Glomerular visceral epithelial cell (primary cell): ENCODE measurements at regions not wholly inside any gene's neighbourhood (a gene's known extent, or its start where the extent isn't known, plus 50 kb on each side); places are given as distances from the start of the nearest gene placed in this dataset.

Source experiments
- DNase-seq: peaks from one replicate; pipeline ENCODE4 v3.0.0-alpha.2; 2016; ENCODE audit errors: extremely low spot score

- no peak for DNase-seq
These were observed 661.0 kb downstream of the KCTD16 start for GRCh38 chr5:144831650-144832049.

DNA sequence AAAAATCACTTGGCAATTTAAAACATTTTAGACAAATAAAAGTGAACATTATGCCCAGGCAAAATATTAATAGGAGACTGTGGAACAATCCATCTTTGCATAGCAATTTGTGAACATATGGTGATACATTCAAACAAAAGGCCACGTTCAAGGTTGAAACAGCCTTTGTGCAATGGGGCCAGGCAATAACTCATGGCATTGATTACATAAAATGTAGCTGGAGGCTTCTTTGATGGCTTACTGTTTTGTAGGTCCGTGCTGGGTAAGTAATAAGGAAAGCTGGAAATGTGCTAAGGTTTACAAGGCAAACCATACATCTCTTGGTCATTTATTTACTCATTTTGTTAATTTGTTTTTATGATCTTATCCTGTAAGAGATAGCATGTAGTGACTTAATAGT lies 651.8 kb downstream of the KCTD16 start:
- no peak for DNase-seq

DNA sequence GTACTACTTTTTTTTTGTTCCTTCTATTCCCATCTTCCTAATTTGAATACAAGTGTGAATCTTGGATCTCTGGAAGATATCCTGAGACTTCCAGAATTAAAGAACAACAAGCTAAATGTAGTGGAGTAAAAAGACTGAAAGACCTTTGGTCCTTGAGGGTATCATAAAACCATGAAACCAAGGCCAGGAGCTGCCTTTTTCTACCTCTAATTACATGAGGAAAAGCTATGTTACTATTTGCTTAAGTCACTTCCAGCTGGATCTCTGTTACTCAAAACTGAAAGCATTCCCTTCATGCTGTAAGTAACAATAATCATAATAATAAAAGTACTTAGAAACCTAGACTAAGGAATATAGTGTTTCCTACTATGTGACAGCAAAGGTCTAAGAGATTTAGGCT lies 649.6 kb downstream of the KCTD16 start:
- DNase-seq, result no peak

GRCh38 chr5:144815131-144815530 lies 644.5 kb downstream of the KCTD16 start:
- DNase-seq, result no peak

DNA sequence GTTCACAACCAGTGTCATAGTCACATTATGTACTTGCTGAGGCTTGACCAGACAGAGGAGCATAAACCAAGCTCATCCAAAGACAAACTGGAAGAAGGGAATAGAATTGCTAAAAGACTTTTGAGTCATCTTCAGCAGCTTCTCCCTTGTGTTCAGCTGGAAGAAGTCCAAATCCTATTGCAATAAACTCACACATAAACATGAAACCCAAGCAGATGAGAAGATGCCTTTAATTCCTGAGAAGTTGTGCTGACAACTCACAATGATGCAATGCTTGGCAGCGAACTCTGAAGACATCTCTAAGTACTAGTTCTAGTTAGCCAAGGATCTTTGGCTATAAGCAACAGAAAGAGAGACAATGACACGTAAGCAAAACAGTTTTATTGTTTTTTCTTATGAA lies 642.1 kb downstream of the KCTD16 start:
- DNase-seq, result peak; percentile 11

DNA sequence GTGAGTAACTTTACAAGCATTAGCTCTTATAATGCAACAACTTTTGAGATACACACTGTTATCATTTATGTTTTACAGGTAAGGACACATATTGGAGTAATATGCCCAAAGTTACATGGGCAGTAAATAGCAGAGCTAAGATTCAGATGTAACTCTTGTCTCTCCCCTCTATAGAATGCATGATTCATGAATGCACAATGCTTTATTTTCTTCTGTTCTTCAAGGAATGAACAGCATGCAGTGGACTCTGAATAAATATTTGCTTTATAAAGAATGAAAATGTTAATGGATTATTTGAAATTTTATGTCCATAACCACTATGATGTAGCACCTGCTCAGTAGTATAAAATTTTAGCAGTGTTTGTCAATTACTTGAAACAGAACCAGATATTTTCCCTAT lies 629.5 kb downstream of the KCTD16 start:
- DNase-seq, result no peak

DNA sequence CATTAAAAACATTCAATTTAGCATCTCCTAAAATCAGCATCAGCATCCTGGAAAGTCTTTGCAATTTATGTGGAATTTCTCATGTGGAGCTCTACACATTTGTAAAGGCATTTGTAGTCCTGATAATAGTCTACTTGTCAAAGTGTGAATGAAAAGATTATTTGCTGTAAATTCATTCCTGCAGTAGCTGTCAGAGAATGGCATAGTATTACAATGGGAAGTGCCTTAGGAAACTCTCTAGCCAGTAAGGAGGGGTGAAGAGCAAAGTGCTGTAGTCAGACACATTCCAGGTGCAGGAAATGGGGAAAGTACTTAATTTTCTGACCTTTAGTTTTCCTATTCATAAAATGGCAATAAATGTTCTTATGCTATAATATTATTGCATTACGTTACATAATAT lies 627.9 kb downstream of the KCTD16 start:
- no peak for DNase-seq

DNA sequence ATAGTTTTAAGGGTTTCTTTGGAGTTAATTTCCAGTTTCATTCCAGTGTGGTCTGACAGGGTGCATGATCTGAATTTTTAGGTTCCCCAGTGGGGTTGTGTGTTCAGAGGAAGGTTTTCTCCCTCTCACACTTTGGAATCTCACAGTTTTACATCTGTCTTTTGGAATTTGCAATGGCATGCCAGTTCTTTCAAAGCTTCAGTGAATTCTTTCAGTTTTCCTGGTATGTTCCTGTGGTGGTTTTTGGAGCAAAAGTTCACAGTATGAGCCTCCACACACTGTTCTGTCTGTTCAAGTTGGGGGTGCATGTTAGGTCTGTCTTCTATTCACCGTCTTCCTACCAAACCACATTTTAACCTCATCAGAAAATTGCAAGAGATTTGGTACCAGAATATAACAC lies 624.2 kb downstream of the KCTD16 start:
- DNase-seq, result no peak

DNA sequence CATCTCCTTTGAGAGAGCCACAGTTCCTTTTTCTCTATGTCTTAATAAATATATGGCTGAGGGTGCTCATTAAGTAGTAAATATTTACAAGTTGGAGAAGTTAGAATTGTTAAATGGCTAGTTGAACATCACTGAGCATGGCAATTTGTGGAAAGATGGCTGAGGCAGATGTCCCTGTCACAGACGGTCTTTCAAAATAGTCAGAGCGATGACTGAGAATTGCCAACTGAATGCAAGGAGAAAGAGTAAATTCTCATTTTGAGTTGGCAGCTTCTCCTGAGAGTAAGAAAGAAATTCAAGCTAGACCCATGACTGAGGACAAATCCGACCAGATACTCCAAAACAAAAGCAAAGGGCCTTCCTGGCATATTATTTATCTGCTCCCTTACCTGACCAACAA lies 617.9 kb downstream of the KCTD16 start:
- no peak for DNase-seq

- DNase-seq, result no peak
These were observed 617.4 kb downstream of the KCTD16 start for GRCh38 chr5:144788046-144788445.

GRCh38 chr5:144779368-144779767 lies 608.7 kb downstream of the KCTD16 start:
- no peak for DNase-seq

- no peak for DNase-seq
These were observed 607.9 kb downstream of the KCTD16 start for GRCh38 chr5:144778561-144778960.

DNA sequence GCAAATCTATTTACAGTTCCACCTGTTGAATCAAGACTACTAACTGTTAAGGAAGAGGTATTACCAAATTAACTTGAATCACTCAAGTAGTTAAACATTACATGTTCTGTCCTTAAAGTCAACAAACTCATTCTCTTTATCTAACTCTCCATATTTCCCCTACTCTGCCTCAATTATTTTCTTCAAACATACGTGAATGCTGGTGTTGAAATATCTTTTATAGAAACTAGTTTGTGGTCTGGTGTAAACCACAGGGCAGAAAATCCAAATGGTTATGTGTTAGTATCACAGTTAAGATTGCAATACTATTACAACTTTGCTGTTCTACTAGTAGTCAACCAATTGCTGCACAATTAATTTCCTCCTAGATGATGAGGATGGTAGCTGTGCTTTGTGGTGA lies 603.5 kb downstream of the KCTD16 start:
- DNase-seq, result no peak

- no peak for DNase-seq
These were observed 603.0 kb downstream of the KCTD16 start for GRCh38 chr5:144773628-144774027.

GRCh38 chr5:144771802-144772201 lies 601.1 kb downstream of the KCTD16 start:
- DNase-seq, result no peak

DNA sequence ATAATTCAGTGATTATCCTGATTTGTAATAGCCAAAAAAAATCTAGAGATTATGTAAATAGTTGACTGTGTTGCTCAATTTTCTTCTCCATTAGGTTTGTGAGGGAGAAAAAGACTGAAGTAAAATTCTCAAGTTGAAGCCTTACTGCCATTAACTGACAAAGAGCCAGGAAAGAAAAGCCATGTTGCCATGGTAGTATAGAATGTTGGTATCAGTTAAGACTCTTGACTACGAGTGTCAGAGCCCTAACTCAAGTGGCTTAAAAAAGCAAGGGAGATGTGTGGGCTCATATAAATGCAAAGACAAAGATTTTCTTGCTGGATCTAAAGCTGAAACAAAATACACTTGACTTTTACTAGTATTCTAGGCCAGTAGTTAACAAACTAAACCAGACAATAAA lies 571.7 kb downstream of the KCTD16 start:
- DNase-seq, result no peak

DNA sequence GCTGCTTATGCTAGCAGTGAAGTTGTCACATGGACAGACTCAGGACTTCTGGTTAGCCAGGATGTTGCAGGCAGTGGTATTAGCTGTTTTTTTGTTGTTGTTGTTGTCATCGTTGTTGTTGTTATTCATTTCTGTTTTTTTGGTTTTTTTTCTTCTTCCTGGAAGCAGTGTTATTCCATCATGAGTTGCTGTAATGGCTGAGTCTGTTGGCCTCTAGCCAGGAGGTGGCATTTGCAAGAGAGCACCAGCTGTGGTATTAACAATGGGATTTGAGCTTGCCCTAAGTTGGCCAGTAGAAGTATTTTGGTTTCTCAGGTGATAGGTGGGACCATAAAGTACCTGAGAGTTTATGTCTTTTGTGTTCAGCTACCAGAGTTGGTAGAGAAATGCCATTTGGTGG lies 561.1 kb downstream of the KCTD16 start:
- DNase-seq, result no peak

GRCh38 chr5:144712090-144712489 lies 541.4 kb downstream of the KCTD16 start:
- no peak for DNase-seq

DNA sequence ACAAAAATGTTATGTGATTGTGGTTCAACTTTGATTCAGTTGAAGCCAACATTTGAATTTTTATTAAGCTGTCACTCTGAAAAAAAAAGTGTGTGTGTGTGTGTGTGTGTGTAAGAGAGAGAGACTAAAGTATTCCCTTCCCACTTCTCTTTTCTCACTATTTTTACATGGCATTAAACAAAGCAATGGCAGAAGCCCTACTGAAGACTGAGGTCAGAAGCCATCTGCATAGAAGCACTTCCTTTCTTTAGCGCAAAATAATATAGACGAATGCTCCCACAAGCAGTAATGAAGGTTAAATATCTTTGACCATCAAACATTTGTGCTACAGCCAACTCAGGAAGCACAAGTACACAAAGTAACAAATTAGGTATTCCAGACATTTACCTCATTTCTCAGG lies 540.5 kb downstream of the KCTD16 start:
- no peak for DNase-seq

GRCh38 chr5:144710637-144711036 lies 540.0 kb downstream of the KCTD16 start:
- DNase-seq, result no peak

DNA sequence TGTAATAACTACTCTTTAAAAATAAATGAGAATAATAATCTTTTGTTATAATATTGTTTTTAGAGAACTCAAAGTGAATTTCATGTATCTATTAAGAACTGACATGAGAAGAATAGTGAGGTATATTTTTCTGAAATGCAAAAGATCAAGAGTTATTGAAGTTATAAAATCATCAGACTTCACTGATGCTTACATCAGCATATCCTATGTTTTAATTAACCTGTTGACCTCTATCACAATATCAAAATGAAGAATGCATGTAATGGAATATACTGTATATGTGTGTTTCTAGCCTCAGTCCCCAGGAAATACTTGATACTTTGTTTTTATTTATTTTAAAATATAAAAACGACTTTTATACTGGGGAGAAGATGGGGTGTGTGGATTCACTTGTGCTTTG lies 533.1 kb downstream of the KCTD16 start:
- DNase-seq, result no peak

DNA sequence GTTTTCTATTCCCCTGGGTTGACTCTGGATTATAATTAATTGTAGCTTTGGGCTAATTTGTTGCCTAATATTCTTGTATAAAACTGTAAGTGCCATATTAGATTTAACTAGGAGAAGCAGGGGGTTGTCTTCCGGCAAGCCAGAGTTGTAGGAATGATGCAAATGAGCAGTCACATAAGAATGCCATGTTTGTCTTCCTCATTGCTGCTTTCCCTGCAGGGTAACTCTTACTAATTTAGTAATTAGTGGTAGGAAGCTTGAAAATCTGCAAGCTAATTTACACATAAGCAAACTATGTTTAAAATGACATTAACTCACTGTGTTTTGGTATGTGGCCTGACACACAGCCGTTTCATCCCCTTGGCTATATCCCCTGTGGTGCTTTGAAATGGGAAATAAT lies 527.8 kb downstream of the KCTD16 start:
- DNase-seq, result no peak

DNA sequence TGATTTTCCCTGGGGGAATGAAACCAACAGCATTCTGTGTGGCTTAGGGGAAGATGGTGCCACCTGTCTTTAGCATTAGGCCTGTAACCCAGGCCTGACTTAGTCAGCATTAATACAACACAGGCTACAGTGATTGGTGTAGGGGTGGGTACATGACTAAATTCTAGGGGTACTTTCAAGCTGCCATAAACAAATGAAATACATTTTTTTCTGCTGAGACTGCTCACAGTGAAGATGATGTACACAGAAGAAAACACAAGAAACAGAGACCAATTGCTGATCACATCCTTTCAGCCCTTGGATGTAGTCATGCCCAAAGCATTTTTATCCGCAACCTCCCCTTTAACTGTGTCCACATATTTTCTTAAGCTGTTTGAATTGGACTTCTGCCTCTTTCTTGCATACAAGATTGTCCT lies 527.2 kb downstream of the KCTD16 start:
- DNase-seq, result peak; percentile 70

GRCh38 chr5:144691936-144692335 lies 521.3 kb downstream of the KCTD16 start:
- DNase-seq, result no peak

- DNase-seq, result no peak
These were observed 514.2 kb downstream of the KCTD16 start for GRCh38 chr5:144684899-144685298.
